ENCODE measurements at regions not wholly inside any gene's neighbourhood (a gene's known extent, or its start where the extent isn't known, plus 50 kb on each side); places are given as distances from the start of the nearest gene placed in this dataset.

- Histone ChIP-seq H2BK20ac (ENCODE audit: low read depth, low read length, poor library complexity, severe bottlenecking) (no peak overlapping the region), H3K27ac (ENCODE audit: insufficient read length, low read depth, low read length) (no peak overlapping the region), H4K91ac (ENCODE audit: insufficient read length, low read depth, low read length) (no peak overlapping the region), H3K4ac (ENCODE audit: low read depth, low read length) (no peak overlapping the region), H2BK120ac (ENCODE audit: low read depth, low read length, poor library complexity, severe bottlenecking) (no peak overlapping the region), H3K23me2 (ENCODE audit: insufficient read length, low read depth, low read length, poor library complexity, severe bottlenecking) (no peaks in the 10 kb centered on the region), H2AFZ (ENCODE audit: low read length) (no peak overlapping the region), H2BK12ac (ENCODE audit: insufficient read length, low read depth, low read length) (no peak overlapping the region), H3K9me3 (ENCODE audit: control insufficient read depth, low read depth, low read length) (no peaks in the 10 kb centered on the region), H3K56ac (ENCODE audit: insufficient read length, low read depth, low read length) (no peak overlapping the region), H4K8ac (replicated peaks; ENCODE audit: insufficient read length, low read depth, low read length) (no peak overlapping the region), H2AK5ac (ENCODE audit: insufficient read length, low read length) (no peak overlapping the region), H3K4me2 (ENCODE audit: insufficient read depth, insufficient read length, low read length) (no peak overlapping the region), H3K18ac (ENCODE audit: insufficient read length, low read depth, low read length) (no peak overlapping the region), H4K20me1 (ENCODE audit: control insufficient read depth, insufficient read depth, insufficient read length) (no peaks in the 10 kb centered on the region), H3K79me1 (ENCODE audit: insufficient read depth, low read depth, low read length, poor library complexity, severe bottlenecking) (no peaks in the 10 kb centered on the region), H2BK15ac (ENCODE audit: low read depth, low read length) (no peak overlapping the region), H3K9ac (ENCODE audit: extremely low read depth, insufficient read length, low read length) (no peak overlapping the region), H3K27me3 (ENCODE audit: insufficient read depth, low read length) (no peaks in the 10 kb centered on the region), H3K23ac (ENCODE audit: insufficient read length, low read depth, low read length) (no peak overlapping the region), H3K14ac (ENCODE audit: insufficient read depth, low read length) (no peak overlapping the region), H3T11ph (ENCODE audit: low read length) (no peak overlapping the region), H4K5ac (ENCODE audit: insufficient read length, low read depth, low read length) (no peak overlapping the region), H2BK5ac (ENCODE audit: insufficient read length, low read length) (no peak overlapping the region), H3K79me2 (ENCODE audit: insufficient read depth, low read length) (no peaks in the 10 kb centered on the region), H3K4me1 (ENCODE audit: insufficient read depth, low read length) (no peaks in the 10 kb centered on the region)
- H3K36me3 Mint-ChIP-seq (ENCODE audit: insufficient read depth in 1 of 3, low read depth in 3 of 3), result no peaks in the 10 kb centered on the region
- H3K27me3 Mint-ChIP-seq (ENCODE audit: low read depth), result no peaks in the 10 kb centered on the region
- H3K4me3 Mint-ChIP-seq, result no peak overlapping the region
- no CpG with 5 or more reads among the region's 4 CpGs for WGBS (ENCODE audit: extremely low coverage, insufficient read length, low lambda C conversion rate)
- peak overlapping the region in 1 of 3 experiments; percentile 43; a peak in 1 of 7 replicates for H3K27ac Mint-ChIP-seq
- no peak for DNase-seq
- peaks cover 2 to 5% of the 10 kb centered on the region in 2 experiments; a peak in 1 of 4 replicates for H3K4me1 Mint-ChIP-seq
- TF ChIP-seq CTCF (conservative IDR thresholded peaks at IDR 0.05), result no peak
- no peaks in the 10 kb centered on the region for H3K9me3 Mint-ChIP-seq
Measured at GRCh38 chr4:164482092-164482404, 271.9 kb upstream of the SMIM31 start.
